ENCODE measurements at regions not wholly inside any gene's neighbourhood (a gene's known extent, or its start where the extent isn't known, plus 50 kb on each side); places are given as distances from the start of the nearest gene placed in this dataset.

DNA sequence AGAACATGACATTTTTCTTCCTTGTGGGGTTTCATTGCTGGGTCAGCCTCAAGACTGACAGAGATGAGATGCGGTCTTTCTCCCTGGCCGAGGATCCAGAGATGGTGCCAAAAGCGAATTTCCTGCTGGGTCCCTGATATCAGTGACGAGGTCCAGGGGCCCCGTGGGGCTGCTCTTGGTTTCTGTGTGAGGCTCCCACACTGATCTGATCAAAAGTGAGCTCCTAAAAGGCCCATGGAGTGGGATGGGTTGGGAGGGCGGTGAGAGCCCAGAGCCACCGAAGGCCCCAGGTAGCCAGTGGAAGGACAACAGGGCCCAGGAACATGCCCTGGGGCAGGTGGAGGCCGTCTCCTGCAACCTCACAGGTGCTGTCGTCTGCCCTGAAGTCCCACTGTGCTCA is 208.4 kb upstream of the CDH4 start:
- no peaks in the 10 kb centered on the region for H3K9me3 ChIP-seq
- CTCF ChIA-PET, result no interaction called here
- no peak for DNase-seq
- no peak overlapping the region for H3K4me2 ChIP-seq
- H3K9ac ChIP-seq, result no peak overlapping the region
- no peaks in the 10 kb centered on the region for H3K27me3 ChIP-seq (ENCODE audit: insufficient read depth)
- H2AFZ ChIP-seq (ENCODE audit: low read depth), result no peak overlapping the region
- no peaks in the 10 kb centered on the region for H3K79me2 ChIP-seq (ENCODE audit: insufficient read depth)
- no peaks in the 10 kb centered on the region for H3K9me2 ChIP-seq
- 43% methylated on average over 5 of the region's 9 CpGs for WGBS (ENCODE audit: low lambda C conversion rate)
- no peak overlapping the region for H3K27ac ChIP-seq (ENCODE audit: low read depth in 2 of 2, low read length in 1 of 2)
- H3K36me3 ChIP-seq (replicated peaks in 1 of 2; ENCODE audit: control insufficient read depth in 1 of 2, insufficient read depth in 2 of 2, low read length in 1 of 2), result no peaks in the 10 kb centered on the region
- TF ChIP-seq EP300 (IDR thresholded peaks at IDR 0.05; ENCODE audit: borderline replicate concordance in 1 of 2, low read depth in 1 of 2, low read length in 1 of 2), result no peak
- TF ChIP-seq RXRA (IDR thresholded peaks at IDR 0.05; ENCODE audit: borderline replicate concordance, low read depth), result no peak
- TF ChIP-seq, protein P1, sequence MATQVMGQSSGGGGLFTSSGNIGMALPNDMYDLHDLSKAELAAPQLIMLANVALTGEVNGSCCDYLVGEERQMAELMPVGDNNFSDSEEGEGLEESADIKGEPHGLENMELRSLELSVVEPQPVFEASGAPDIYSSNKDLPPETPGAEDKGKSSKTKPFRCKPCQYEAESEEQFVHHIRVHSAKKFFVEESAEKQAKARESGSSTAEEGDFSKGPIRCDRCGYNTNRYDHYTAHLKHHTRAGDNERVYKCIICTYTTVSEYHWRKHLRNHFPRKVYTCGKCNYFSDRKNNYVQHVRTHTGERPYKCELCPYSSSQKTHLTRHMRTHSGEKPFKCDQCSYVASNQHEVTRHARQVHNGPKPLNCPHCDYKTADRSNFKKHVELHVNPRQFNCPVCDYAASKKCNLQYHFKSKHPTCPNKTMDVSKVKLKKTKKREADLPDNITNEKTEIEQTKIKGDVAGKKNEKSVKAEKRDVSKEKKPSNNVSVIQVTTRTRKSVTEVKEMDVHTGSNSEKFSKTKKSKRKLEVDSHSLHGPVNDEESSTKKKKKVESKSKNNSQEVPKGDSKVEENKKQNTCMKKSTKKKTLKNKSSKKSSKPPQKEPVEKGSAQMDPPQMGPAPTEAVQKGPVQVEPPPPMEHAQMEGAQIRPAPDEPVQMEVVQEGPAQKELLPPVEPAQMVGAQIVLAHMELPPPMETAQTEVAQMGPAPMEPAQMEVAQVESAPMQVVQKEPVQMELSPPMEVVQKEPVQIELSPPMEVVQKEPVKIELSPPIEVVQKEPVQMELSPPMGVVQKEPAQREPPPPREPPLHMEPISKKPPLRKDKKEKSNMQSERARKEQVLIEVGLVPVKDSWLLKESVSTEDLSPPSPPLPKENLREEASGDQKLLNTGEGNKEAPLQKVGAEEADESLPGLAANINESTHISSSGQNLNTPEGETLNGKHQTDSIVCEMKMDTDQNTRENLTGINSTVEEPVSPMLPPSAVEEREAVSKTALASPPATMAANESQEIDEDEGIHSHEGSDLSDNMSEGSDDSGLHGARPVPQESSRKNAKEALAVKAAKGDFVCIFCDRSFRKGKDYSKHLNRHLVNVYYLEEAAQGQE (IDR thresholded peaks at IDR 0.05; ENCODE audit: low read depth, low read length), result no peak
- no peak for TF ChIP-seq SIN3A (IDR thresholded peaks at IDR 0.05; ENCODE audit: borderline replicate concordance, low read depth, low read length)
- no peak for TF ChIP-seq SMC3 (IDR thresholded peaks at IDR 0.05; ENCODE audit: low read depth, low read length)
- no peak for TF ChIP-seq EZH2phosphoT487 (IDR thresholded peaks at IDR 0.05; ENCODE audit: borderline replicate concordance, low read depth)
- TF ChIP-seq TAF1 (IDR thresholded peaks at IDR 0.05; ENCODE audit: borderline replicate concordance, low read depth, low read length), result no peak
- TF ChIP-seq GABPA (IDR thresholded peaks at IDR 0.05; ENCODE audit: low read depth), result no peak
- TF ChIP-seq, protein P2, sequence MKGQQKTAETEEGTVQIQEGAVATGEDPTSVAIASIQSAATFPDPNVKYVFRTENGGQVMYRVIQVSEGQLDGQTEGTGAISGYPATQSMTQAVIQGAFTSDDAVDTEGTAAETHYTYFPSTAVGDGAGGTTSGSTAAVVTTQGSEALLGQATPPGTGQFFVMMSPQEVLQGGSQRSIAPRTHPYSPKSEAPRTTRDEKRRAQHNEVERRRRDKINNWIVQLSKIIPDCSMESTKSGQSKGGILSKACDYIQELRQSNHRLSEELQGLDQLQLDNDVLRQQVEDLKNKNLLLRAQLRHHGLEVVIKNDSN (IDR thresholded peaks at IDR 0.05; ENCODE audit: borderline replicate concordance, low read depth), result no peak
- TF ChIP-seq FOSL2 (IDR thresholded peaks at IDR 0.05; ENCODE audit: borderline replicate concordance, low read depth), result no peak
- TF ChIP-seq, protein P3, sequence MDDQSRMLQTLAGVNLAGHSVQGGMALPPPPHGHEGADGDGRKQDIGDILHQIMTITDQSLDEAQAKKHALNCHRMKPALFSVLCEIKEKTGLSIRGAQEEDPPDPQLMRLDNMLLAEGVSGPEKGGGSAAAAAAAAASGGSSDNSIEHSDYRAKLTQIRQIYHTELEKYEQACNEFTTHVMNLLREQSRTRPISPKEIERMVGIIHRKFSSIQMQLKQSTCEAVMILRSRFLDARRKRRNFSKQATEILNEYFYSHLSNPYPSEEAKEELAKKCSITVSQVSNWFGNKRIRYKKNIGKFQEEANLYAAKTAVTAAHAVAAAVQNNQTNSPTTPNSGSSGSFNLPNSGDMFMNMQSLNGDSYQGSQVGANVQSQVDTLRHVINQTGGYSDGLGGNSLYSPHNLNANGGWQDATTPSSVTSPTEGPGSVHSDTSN (IDR thresholded peaks at IDR 0.05), result no peak
- TF ChIP-seq TEAD4 (IDR thresholded peaks at IDR 0.05; ENCODE audit: borderline replicate concordance, insufficient read depth), result no peak
- TF ChIP-seq MEF2A (IDR thresholded peaks at IDR 0.05; ENCODE audit: borderline replicate concordance, low read depth), result no peak
- TF ChIP-seq ELF1 (IDR thresholded peaks at IDR 0.05), result no peak
- TF ChIP-seq JUND (IDR thresholded peaks at IDR 0.05), result no peak
- H3F3A ChIP-seq (replicated peaks; ENCODE audit: insufficient read depth), result no peaks in the 10 kb centered on the region
- no peaks in the 10 kb centered on the region for H4K20me1 ChIP-seq (ENCODE audit: insufficient read depth)
- H3K4me1 ChIP-seq (ENCODE audit: control insufficient read depth in 1 of 2, insufficient read depth in 2 of 2, low read depth in 1 of 2, low read length in 1 of 2), result no peaks in the 10 kb centered on the region
- H3K4me3 ChIP-seq (ENCODE audit: low read depth in 2 of 2, low read length in 1 of 2), result no peak overlapping the region
- POLR2A ChIA-PET, result no interaction called here

All from SK-N-SH (cell line).